ENCODE measurements at regions not wholly inside any gene's neighbourhood (a gene's known extent, or its start where the extent isn't known, plus 50 kb on each side); places are given as distances from the start of the nearest gene placed in this dataset.
"Not testable (repeated sequence)": the region's sequence is repeated elsewhere in the genome, so short reads cannot be mapped to it uniquely, and the experiment has no call there.

DNA sequence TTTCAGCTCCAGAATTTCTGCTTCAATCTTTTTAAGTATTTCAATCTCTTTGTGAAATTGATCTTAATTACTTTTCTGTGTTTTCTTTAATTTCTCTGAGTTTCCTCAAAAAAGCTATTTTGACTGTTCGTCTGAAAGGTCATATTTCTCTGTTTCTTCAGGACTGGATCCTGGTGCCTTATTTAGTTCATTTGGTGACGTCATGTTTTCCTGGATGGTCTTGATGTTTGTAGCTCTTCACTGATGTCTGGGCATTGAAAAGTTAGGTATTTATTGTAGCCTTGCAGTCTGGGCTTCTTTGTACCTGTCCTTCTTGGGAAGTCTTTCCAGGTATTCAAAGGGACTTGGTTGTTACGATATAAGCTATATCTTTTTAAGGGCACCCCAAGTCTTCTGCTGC, 998.7 kb downstream of the NCAM2 start:
- DNase-seq (ENCODE audit: low read depth, low spot score): no peak

DNA sequence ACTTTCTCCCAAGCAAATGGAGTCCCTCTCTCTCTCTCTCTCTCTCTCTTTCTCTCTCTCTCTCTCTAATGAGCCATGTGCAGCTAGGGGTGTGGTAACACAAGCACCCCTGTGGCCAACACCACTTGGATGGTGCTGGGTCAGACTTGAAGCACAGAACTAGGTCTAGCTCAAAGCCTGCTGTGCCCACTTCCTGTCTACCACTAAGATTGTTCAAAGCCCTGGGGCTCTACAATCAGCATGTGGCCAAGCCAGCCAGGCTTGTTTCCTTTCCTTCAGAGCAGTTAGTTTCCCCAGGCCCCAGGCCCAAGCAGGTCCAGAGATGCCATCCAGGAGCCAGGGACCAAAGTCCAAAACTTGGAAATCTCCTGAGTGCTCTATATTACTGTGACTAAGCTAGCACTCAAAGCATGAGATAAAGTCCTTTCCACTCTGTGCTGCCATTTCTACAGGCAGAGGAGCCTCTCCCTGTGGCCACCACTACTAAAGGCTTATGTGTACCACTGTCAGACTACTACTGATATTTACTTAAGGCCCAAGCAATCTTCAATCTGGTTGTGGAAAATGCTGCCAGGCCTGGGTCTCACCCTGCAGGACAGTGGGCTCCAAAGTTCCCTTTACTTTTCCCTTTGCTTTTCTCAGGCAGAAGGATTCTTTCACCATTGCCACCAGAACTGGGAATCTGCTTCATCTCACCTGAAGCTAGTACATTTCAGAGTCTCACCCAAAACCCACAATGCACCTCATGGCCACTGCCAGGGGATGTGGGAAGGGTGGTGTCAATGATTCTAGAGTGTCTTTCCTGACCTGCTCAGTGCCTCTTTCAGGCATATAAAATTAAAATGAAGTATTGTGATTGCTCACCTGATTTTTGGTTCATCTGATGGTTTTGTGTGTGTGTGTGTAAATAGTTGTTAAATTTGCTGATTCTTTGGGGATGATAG, 999.5 kb downstream of the NCAM2 start:
- DNase-seq (ENCODE audit: low read depth, low spot score): no peak

- DNase-seq (ENCODE audit: low read depth, low spot score): no peak
Measured at GRCh38 chr21:22019766-22020165, 1021.6 kb downstream of the NCAM2 start.

DNA sequence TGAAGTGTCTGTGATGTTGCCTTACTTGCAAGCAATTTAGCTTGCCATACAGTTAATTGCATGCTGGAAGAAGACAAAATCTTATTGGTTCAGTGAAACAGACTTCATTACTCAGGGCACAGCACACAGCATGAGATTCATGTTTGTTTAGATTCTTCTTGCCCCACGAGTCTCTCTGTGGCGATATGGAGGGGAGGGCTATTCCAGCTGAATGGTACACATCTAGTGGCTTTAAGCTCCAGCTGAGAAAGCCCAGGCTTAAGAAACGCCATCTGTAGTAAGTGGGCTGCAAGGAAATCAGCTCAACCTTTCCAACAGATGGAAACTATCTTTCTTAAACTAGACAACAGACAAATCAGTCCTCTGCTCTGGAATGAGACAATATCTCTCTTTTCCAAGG, 1022.0 kb downstream of the NCAM2 start:
- DNase-seq (ENCODE audit: low read depth, low spot score): no peak

DNA sequence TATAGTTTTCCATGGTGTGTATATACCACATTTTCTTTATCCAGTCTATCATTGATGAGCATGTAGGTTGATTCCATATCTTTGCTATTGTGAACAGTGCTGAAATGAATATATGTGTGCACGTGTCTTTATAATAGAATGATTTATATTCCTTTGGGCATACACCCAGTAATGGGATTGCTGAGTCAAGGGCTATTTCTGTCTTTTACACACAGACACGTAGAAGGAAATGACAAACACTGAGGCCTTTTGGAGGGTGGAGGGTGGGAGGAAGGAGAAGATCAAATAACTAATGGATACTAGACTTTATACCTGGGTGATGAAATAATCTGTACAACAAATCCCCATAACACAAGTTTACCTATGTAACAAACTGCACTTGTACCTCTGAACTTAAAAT, 1025.7 kb downstream of the NCAM2 start:
- DNase-seq (ENCODE audit: low read depth, low spot score): not testable (repeated sequence)

DNA sequence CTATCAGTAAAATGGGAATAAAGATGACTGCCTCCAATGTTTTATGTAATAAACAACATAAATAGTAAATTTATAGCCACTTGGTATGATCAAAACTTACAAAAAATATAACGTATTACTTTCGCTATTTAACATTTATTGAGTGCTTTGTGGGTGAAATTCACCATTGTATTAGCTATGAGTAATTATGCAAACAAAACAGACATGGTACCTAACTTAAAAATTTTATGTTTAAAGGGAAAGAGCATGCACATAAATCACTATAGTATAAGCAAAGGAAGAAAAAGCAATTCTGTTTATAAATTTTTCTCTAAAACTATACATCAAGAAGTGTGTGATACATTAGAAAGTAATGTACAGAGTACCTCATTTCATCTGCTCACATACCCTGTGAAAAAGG, 1046.2 kb downstream of the NCAM2 start:
- DNase-seq (ENCODE audit: low read depth, low spot score): no peak

DNA sequence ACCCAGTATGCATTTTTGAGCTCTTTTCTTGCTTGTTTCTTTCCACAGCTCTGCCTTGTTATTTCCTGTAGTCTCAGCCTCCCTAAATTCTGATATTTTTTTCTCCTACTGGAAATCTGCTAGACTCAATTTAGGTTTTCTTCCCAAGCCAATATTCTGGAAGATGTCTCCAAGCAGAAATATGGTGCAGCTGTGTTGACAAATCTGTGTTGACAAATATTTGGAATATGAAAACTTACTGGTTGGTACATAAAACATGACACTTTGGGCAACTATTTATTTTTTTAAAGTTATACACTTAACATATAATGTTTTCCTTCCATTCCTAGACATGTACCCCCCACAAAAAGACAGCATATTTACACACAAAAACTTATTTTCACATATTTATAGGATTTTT, 1048.4 kb downstream of the NCAM2 start:
- no peak for DNase-seq (ENCODE audit: low read depth, low spot score)

- no peak for DNase-seq (ENCODE audit: low read depth, low spot score)
Measured at GRCh38 chr21:22056904-22057303, 1058.7 kb downstream of the NCAM2 start.

GRCh38 chr21:22062472-22063139, 1064.4 kb downstream of the NCAM2 start:
- no peak for DNase-seq (ENCODE audit: low read depth, low spot score)

DNA sequence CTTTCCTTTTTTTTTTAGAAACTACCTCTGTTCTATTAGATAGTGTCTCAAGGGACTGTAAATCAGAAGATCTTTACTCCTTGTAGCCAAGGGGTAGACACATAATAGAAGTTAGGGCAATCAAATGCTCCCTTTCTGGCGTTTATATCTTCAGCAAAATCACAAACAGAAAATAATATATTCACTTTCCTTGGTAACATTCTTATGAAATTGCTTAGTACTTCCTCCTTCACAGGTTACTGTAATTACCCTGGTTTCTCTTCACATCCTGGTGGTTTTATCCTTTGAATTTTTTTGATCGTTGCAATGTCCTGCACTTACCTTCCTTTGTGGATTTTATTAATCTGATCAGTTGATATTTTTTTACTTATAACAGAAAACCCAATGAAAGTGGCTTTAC, 1064.9 kb downstream of the NCAM2 start:
- DNase-seq (ENCODE audit: low read depth, low spot score): no peak

- DNase-seq (ENCODE audit: low read depth, low spot score): no peak
Measured at GRCh38 chr21:22076471-22076870, 1078.3 kb downstream of the NCAM2 start.

- DNase-seq (ENCODE audit: low read depth, low spot score): no peak
Measured at GRCh38 chr21:22083899-22084298, 1085.7 kb downstream of the NCAM2 start.

GRCh38 chr21:22096314-22096713, 1098.1 kb downstream of the NCAM2 start:
- DNase-seq (ENCODE audit: low read depth, low spot score): no peak

GRCh38 chr21:22106720-22107410, 1108.7 kb downstream of the NCAM2 start:
- no peak for DNase-seq (ENCODE audit: low read depth, low spot score)

- no peak for DNase-seq (ENCODE audit: low read depth, low spot score)
Measured at GRCh38 chr21:22115746-22116145, 1117.5 kb downstream of the NCAM2 start.

DNA sequence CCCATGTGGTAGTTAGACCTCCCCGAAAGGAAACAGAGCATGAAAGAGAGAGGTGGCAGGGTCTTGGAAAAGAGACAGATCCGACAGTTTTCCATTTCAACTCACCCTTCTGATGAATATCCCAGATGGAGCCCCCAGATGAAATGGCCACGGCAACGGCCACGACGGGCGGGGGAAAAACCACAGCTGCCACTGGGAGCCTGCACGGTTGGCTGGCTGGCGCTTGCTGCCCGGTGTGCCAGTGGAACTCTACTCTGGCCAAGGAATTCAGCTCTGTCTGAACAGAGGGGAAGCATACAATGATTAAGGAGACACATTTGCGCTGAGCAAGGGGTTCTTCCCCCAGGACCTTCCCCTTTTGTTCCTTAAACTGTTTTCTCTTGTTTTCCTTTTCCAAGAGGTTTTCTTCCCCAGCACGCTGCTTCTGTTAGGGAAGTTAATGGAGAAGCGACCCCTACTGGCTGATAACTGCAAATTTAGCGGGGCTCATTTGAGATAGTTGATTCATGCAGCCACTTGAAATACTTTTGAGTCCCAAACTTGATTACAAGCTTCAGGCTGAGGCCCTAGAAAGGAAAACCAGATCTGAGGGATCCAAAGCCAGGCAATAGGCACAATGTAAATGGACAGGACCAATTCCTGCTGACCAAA, 1122.5 kb downstream of the NCAM2 start:
- DNase-seq (ENCODE audit: low read depth, low spot score): no peak

GRCh38 chr21:22125581-22125980, 1127.4 kb downstream of the NCAM2 start:
- DNase-seq (ENCODE audit: low read depth, low spot score): no peak

- DNase-seq (ENCODE audit: low read depth, low spot score): no peak
Measured at GRCh38 chr21:22128671-22129070, 1130.5 kb downstream of the NCAM2 start.

- no peak for DNase-seq (ENCODE audit: low read depth, low spot score)
Measured at GRCh38 chr21:22132358-22133071, 1134.3 kb downstream of the NCAM2 start.

GRCh38 chr21:22136740-22137139, 1138.5 kb downstream of the NCAM2 start:
- DNase-seq (ENCODE audit: low read depth, low spot score): no peak
